GM12865 (cell line): ENCODE measurements at regions not wholly inside any gene's neighbourhood (a gene's known extent, or its start where the extent isn't known, plus 50 kb on each side); places are given as distances from the start of the nearest gene placed in this dataset.

Source experiments
- DNase-seq: peaks from one replicate; pipeline ENCODE4 v3.0.0; 2010; ENCODE audit warnings: low read depth
- H3K4me3 ChIP-seq: 2 replicates; pipeline ENCODE4 v1.5.1; 2011; ENCODE audit warnings: mild to moderate bottlenecking, low read depth, low read length, control low read depth
- TF ChIP-seq, protein P1 (sequence below): IDR thresholded peaks from 2 replicates; pipeline ENCODE4 v1.5.1; 2011; ENCODE audit warnings: low read length, control low read depth, low read depth, inconsistent platforms; ENCODE audit not compliant: insufficient read depth; ENCODE audit errors: missing control alignments

DNA sequence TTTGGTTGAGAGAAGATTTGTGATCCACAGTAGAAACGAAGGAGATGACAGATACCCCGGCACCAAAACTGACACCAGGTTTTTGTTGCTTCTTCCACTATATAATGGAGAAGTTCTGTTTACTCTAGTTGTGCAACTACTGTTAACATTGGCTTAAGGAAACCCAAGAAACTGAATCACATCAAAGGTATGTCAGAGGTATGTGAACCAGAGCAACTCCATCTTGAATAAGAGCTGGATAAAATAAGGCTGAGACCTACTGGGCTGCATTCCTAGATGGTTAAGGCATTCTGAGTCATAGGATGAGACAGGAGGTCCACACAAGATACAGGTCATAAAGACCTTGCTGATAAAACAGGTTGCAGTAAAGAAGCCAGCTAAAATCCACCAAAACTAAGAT is 173.7 kb upstream of the CAMK1G start:
- DNase-seq = no peak
- TF ChIP-seq, protein P1, sequence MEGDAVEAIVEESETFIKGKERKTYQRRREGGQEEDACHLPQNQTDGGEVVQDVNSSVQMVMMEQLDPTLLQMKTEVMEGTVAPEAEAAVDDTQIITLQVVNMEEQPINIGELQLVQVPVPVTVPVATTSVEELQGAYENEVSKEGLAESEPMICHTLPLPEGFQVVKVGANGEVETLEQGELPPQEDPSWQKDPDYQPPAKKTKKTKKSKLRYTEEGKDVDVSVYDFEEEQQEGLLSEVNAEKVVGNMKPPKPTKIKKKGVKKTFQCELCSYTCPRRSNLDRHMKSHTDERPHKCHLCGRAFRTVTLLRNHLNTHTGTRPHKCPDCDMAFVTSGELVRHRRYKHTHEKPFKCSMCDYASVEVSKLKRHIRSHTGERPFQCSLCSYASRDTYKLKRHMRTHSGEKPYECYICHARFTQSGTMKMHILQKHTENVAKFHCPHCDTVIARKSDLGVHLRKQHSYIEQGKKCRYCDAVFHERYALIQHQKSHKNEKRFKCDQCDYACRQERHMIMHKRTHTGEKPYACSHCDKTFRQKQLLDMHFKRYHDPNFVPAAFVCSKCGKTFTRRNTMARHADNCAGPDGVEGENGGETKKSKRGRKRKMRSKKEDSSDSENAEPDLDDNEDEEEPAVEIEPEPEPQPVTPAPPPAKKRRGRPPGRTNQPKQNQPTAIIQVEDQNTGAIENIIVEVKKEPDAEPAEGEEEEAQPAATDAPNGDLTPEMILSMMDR = no peak
- H3K4me3 ChIP-seq = no peak overlapping the region

DNA sequence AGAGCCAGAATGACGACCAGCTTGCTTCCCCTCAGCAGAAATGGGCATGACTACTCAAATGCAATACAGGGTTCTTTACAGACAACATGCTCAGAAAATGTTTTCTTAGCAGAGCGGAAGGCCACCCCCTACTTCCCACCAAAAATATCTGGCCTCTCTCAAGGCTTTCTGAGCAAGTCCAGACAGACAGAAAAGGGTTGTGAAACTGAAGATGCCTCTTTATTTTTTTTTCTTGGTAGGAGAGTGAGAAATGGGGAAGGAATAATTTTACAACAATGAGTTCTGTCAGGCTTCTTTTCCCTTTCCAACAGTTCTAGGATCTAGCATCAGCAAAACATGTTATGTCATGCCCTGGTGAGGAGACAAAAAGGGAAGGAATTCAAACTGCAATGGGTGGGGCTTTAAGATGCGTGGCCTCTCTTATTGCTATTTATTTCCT is 172.0 kb upstream of the CAMK1G start:
- DNase-seq = no peak

DNA sequence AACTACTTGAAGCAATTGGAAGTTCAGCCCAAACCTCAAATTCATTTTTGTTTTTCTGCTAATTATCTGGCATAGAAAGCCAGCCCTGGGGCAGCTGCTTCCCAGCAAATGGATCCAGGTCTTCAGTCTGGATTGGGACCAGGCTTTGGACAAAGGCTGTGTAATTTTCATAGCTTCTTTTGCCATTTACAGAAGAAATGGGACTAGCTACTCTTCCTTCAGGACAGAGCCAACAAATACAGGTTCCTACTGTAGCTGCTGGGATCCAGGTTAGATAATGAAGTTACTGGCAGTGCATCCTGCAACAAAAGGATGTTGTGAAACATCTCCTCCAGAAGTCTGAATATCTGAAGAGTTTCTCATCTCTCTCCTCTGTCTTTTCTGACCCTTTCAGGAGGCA is 171.5 kb upstream of the CAMK1G start:
- no peak for DNase-seq

More for the DNA sequence above, 172.0 kb upstream of the CAMK1G start:
- H3K4me3 ChIP-seq = no peak overlapping the region
- TF ChIP-seq, protein P1 = no peak

DNA sequence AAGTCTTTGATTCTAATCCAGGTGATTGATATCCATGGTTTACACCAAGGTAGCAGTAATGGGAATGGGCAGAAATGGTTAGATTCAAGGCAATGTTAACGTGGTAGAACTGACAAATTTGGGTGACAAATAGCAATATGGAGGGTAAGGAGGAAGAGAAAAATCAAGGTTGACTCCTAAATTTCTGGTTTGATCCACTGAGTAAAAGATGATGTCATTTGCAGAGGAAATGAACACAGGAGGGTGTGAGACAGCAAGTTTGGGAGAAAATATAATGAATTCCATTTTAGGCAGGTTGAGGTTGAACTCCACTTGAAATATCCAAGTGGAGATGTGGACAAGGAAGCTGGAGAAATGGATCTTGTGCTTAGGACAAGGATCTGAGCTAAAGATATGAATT is 170.9 kb upstream of the CAMK1G start:
- H3K4me3 ChIP-seq = no peak overlapping the region
- DNase-seq = no peak
- TF ChIP-seq, protein P1 = no peak

More for the DNA sequence above, 171.5 kb upstream of the CAMK1G start:
- no peak overlapping the region for H3K4me3 ChIP-seq
- TF ChIP-seq, protein P1 = no peak

DNA sequence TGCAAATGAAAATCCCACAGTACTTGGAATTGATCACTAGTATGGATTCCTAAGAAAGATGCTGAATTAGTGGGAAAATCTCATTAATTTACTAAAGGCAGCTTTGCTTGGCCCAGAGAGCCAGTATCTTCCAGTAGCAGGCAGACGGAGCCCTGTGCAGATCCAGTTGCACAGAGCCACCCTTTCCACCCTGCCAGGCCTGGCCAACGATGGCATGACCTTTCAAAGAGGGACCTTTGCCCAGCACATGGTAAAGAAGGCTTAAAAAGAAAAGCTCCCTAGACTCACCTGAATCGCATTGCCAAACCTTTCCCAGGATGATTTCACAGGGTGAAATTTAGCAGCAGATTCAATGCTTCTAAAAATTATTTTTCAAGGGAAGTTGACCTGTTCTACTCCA is 170.5 kb upstream of the CAMK1G start:
- H3K4me3 ChIP-seq = no peak overlapping the region
- no peak for DNase-seq
- TF ChIP-seq, protein P1 = no peak

DNA sequence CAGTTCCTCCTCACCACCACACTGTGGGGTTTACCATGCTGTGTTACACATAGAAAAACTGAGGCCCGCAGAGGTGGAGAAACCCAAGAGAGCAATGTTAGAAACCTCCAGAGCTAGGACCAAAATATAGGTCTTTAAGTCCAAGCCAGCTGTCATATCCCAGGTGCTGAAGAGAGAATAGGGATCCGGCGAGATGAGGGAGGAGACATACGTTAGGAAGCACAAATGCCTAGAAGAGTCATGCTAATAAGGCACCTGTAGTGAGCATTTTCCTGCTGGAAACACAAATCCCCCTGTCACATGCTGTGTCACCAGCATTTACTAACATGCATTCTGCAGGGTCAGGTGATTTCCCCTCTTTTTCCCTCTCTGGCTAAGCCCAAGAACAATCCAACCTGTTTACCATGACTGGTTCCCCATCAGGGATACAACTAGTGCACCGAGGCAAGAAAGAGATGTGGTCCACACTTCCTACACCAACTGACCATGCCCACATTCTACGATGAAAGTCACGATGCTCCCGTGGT is 168.6 kb upstream of the CAMK1G start:
- DNase-seq = no peak
- TF ChIP-seq, protein P1 = no peak

DNA sequence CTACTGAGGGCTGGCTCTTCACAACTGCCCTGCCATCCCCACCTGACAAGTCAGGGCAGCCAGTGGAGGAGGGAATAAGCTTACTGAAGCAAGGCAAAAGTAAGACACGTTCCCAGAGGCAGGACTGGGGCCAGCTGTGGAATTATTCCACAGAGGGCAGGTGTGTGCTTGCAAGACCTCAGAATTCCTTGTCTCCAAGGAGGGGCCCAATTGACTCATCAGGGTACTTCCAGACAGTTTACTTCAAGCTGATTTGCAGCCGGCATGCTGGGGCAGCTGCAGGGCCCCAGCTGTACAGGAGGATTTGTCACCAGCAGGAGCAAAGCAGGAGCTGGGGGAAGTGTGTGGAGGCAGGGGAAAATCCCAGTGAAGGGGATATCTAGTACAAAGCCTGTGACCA is 167.5 kb upstream of the CAMK1G start:
- H3K4me3 ChIP-seq = no peak overlapping the region
- TF ChIP-seq, protein P1 = no peak
- no peak for DNase-seq

More for the DNA sequence above, 168.6 kb upstream of the CAMK1G start:
- no peak overlapping the region for H3K4me3 ChIP-seq
